ENCODE measurements at regions not wholly inside any gene's neighbourhood (a gene's known extent, or its start where the extent isn't known, plus 50 kb on each side); places are given as distances from the start of the nearest gene placed in this dataset.

DNA sequence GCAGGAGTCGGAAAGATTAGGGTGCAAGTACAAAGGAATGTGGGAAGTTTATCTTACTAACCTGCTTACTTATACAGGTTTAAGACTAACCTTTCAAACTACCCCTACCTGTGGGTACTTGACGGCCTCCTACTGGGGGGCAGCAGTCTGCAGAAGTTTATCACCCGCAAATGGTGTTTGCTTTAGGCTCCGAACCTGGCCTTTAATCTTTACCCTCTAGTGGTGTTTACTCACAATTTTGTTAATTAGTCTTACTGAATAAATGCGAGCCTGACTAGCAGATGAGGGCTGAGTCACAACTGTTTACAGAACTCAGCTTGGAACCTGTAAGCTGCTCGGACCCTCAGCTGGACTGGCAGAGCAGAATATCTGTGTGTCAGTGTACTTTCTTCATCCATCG, 204.2 kb upstream of the GPRIN3 start:
- TF ChIP-seq, protein P1, sequence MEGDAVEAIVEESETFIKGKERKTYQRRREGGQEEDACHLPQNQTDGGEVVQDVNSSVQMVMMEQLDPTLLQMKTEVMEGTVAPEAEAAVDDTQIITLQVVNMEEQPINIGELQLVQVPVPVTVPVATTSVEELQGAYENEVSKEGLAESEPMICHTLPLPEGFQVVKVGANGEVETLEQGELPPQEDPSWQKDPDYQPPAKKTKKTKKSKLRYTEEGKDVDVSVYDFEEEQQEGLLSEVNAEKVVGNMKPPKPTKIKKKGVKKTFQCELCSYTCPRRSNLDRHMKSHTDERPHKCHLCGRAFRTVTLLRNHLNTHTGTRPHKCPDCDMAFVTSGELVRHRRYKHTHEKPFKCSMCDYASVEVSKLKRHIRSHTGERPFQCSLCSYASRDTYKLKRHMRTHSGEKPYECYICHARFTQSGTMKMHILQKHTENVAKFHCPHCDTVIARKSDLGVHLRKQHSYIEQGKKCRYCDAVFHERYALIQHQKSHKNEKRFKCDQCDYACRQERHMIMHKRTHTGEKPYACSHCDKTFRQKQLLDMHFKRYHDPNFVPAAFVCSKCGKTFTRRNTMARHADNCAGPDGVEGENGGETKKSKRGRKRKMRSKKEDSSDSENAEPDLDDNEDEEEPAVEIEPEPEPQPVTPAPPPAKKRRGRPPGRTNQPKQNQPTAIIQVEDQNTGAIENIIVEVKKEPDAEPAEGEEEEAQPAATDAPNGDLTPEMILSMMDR (IDR thresholded peaks at IDR 0.05) = no peak
- no peak for ATAC-seq (ENCODE audit: low FRiP score)

DNA sequence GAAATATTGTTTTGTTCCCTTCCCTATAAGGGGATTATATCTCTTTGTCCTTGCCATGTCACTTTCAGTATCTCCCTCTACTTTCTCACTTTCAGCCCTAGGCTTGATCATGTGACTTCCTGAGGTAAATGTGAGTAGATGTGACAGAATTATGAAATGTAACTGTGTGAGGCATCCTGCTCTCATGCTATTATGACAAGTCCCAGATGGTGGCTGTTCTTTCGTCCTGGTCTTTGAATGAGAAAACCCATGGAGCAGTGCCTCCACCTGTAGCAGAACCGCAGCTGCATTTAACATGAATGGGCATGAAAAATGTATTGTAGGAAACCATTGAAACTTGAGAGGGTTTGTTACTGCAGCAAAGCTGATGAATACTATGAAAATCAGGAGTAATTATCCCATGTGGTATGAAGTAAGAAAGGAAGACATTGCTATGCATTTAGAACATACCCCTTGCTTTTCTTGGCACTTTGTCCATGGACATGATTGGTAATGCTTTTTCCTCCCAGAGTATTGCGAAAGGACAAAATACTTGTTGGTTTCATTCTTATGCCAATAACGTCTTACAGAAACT, 202.2 kb upstream of the GPRIN3 start:
- DNase-seq (ENCODE audit: low spot score) (no peak), ATAC-seq (ENCODE audit: low FRiP score) (no peak)
- TF ChIP-seq, protein P1 (IDR thresholded peaks at IDR 0.05) = no peak

More for the DNA sequence above, 204.2 kb upstream of the GPRIN3 start:
- DNase-seq (ENCODE audit: low spot score) = no peak

DNA sequence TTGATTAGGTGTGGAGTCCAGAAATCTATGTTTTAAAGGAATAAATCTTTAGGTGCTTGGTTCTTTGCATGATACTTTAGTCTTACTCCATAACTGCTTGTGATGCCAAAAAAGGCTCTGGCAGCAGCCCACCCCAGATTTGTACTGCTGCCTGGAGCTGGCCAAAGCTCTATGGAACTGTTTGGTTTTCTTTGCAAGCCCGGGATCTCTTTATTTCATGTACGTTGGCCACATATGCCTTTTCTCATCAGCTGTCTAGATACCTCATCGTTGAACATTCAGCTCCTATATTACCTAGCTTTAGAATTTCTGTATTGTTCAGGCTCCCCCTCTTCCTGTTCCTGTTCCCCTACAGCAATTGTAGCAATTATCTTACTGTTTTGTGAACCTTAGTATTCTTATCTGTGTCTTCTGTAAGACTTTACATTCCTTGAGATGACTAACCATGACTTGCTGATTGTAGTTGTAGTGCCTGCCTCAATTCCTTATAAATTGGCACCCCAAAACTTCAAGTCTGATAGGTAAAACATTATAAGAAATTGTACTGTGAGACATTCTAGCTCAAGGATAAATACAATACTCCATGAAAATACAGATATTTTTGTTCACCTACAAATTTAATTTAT, 199.4 kb upstream of the GPRIN3 start:
- no peak for ATAC-seq (ENCODE audit: low FRiP score)
- TF ChIP-seq, protein P1 (IDR thresholded peaks at IDR 0.05) = no peak
- DNase-seq (ENCODE audit: low spot score) = no peak

DNA sequence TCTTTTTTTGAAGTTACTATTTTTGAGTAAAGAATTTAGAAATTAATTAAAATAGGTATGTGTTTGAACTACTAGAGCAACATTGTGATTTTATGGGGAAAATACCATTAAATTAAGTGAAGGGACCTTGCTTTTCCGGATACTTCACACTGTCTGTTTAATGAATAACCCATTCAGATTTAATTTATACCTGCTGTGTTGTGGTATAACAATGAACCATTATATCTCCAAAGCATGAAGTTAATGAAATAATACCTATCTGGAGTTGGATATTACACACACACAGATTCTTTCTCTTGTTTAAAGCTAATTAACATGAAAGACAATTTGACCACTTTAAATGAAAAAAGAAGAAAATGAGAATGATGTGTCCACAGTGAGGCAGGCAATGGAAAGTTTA, 195.0 kb upstream of the GPRIN3 start:
- DNase-seq (ENCODE audit: low spot score) (no peak), ATAC-seq (ENCODE audit: low FRiP score) (no peak)
- TF ChIP-seq, protein P1 (IDR thresholded peaks at IDR 0.05) = no peak

DNA sequence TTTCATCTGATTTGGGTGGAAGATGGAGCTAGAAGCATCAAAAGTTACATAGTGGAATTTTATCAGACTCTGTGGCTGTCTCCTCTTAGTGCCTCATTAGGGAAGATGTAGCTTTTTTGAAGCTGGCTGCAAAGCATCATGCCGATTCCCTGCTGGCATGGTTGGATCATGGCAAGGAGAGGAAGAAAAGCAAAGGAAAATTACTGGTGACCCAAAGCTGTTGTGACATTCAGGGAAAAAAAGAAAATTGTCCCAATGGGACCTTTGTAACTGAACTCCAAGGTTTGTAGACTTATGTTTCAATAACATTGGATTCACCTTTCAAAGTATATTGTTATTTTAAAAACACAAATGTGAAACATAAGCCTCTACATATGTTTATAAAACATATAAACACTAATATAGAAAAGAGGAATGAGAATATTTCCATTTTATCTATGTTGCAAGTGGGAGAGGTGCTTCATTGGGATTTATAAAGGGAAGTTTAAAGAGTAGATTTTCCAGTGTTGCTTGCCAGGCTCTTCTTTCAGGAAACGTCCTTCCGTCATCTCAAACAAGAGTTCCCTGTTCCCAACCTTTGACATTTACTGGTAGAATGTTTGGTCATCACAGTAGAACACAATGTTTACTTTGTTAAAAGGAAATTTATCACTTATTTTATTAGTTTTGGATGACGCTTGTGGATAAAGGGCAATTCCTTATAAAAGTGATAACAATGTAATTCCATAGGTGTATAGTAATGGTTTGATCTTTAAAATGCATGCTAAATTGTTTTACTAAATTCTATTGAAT, 190.1 kb upstream of the GPRIN3 start:
- ATAC-seq (ENCODE audit: low FRiP score) (no peak), DNase-seq (ENCODE audit: low spot score) (no peak)
- TF ChIP-seq, protein P1 (IDR thresholded peaks at IDR 0.05) = no peak

DNA sequence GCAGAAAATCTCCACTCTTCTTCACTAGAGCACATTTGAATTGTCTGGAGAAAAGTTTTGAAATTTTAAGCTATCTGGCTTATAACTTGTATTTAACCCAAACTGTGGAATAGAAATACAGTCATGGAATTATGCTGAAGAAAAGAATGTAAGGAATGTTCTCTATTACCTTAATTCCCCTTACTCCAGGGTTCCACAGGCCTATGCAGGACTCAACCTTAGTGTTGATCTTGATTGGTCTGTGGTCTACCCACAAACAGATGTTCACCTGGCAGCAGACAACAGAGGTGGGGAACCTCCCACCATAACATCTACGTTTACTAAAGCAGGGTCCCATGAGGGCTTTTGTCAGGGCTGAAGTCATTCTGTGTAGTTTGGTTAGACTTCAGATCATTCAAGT, 189.3 kb upstream of the GPRIN3 start:
- TF ChIP-seq, protein P1 (IDR thresholded peaks at IDR 0.05) = no peak
- ATAC-seq (ENCODE audit: low FRiP score) (no peak), DNase-seq (ENCODE audit: low spot score) (no peak)
